ENCODE measurements at regions not wholly inside any gene's neighbourhood (a gene's known extent, or its start where the extent isn't known, plus 50 kb on each side); places are given as distances from the start of the nearest gene placed in this dataset.
A peak's percentile ranks its signal among the peaks of the same experiment; 100 is the strongest.
"Not testable (repeated sequence)": the region's sequence is repeated elsewhere in the genome, so short reads cannot be mapped to it uniquely, and the experiment has no call there.

- DNase-seq (ENCODE audit: low read depth in 4 of 4, low spot score in 3 of 4), result not testable (repeated sequence)
Observed at GRCh38 chr3:195999176-195999575, 82.7 kb downstream of the TFRC start.

- not testable (repeated sequence) for DNase-seq (ENCODE audit: low read depth in 4 of 4, low spot score in 3 of 4)
Observed at GRCh38 chr3:195996314-195996713, 85.6 kb downstream of the TFRC start.

DNA sequence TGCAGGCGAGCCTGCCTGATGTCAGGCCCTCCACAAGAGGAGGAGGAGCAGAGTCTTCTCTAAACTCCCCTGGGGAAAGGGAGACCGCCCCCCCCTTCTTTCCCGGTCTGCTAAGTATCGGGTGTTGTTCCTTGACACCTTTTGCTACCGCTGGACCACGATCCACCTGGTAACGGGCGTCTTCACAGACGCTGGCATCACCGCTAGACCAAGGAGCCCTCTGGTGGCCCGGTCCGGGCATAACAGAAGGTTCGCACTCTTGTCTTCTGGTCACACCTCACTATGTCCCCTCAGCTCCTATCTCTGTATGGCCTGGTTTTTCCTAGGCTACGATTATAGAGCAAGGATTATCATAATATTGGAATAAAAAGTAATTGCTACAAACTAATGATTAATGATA lies 86.0 kb upstream of the TNK2 start:
- DNase-seq (ENCODE audit: low read depth in 4 of 4, low spot score in 3 of 4), result not testable (repeated sequence)

GRCh38 chr3:195993671-195994070 lies 85.3 kb upstream of the TNK2 start:
- not testable (repeated sequence) for DNase-seq (ENCODE audit: low read depth in 4 of 4, low spot score in 3 of 4)

- not testable (repeated sequence) for DNase-seq (ENCODE audit: low read depth in 4 of 4, low spot score in 3 of 4)
Observed at GRCh38 chr3:195992956-195993595, 84.7 kb upstream of the TNK2 start.

DNA sequence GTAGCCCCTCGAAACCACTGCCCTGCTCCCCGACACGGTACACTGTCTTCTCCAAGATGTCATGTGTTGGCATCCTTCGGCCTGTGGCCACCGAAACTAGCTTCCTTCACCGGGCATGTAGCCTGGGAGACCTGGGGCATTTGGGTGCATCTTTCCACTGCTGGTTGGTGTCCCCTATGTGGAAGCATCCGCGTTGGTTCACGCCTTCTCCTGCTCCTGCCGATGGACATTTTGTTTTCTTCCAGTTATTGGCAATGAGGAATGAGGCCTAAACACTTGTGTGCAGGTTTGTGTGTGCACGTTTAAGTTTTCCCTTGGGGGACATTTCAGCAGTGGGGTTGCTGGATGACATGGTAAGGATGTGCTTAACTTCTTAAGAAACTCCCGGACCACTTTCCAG lies 83.6 kb upstream of the TNK2 start:
- DNase-seq (ENCODE audit: low read depth in 4 of 4, low spot score in 3 of 4), result not testable (repeated sequence)

DNA sequence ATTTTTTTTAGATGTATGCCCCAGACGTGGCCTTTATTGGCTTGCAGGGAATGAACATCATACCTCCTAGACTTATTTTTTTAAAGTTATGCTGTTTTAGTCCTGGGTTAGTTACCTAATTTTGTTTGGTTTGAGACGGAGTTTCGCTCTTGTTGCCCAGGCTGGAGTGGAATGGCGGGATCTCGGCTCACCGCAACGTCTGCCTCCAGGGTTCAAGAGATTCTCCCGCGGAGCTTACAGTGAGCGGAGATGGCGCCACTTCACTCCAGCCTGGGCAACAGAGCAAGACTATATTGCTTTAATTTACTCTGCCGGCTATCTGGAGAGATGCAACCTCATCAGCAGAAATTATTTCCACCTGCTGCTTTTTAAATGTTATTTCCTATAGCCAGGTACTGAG lies 82.9 kb upstream of the TNK2 start:
- not testable (repeated sequence) for DNase-seq (ENCODE audit: low read depth in 4 of 4, low spot score in 3 of 4)

GRCh38 chr3:195990841-195991174 lies 82.5 kb upstream of the TNK2 start:
- DNase-seq (ENCODE audit: low read depth in 4 of 4, low spot score in 3 of 4), result not testable (repeated sequence)

DNA sequence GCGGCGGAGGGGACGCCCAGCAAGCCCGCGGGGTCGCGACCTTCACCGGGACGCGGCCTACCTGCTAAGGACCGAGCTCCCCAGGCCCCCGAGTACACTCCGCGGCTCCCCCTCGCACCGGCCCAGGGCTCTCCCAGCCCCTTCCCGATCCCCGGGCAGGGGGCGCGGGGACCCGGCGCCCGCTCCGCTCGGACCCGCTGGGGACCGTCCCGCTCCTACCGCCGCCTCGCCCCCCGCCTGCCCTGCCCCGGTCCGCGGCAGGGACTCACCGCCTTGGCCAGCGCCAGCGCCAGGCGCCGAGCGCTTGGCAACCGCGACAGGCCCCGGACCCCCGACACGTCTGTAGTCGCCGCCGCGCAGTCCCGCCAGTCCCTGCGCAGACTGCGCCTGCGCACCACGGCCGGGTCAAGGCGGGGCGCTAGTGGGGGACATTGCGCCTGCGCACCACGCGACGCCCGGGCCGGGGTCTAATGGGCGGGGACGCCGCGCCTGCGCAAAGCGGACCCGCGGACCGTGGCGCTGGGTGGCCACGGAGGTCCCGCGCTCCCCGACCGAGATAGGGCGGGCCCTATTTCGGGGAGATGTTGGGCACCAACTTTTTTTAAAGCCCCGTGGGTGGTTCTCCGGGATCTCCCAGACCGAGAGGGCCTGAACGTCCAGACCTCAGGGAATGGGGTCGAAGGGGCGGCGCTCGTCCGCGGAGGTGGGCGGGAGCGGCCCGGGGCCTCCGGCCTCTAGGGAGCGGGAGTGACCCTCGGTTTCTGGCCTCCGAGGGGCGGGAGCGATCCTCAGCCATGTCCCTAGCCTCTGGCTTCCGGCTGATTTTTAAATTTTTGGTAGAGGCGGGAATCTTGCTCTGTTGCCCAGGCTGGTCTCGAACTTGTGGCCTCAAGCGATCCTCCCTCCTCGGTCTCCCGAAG lies 81.8 kb upstream of the TNK2 start:
- DNase-seq (ENCODE audit: low read depth in 4 of 4, low spot score in 3 of 4), result peak; percentile 24 to 85 (median 73)

GRCh38 chr3:195989197-195989920 lies 81.0 kb upstream of the TNK2 start:
- DNase-seq (ENCODE audit: low read depth in 4 of 4, low spot score in 3 of 4), result not testable (repeated sequence)

GRCh38 chr3:195988764-195989163 lies 80.4 kb upstream of the TNK2 start:
- not testable (repeated sequence) for DNase-seq (ENCODE audit: low read depth in 4 of 4, low spot score in 3 of 4)

- not testable (repeated sequence) for DNase-seq (ENCODE audit: low read depth in 4 of 4, low spot score in 3 of 4)
Observed at GRCh38 chr3:195987001-195987400, 78.7 kb upstream of the TNK2 start.

GRCh38 chr3:195986576-195986975 lies 78.2 kb upstream of the TNK2 start:
- DNase-seq (ENCODE audit: low read depth in 4 of 4, low spot score in 3 of 4), result not testable (repeated sequence)

- DNase-seq (ENCODE audit: low read depth in 4 of 4, low spot score in 3 of 4), result not testable (repeated sequence)
Observed at GRCh38 chr3:195985348-195985920, 77.1 kb upstream of the TNK2 start.

DNA sequence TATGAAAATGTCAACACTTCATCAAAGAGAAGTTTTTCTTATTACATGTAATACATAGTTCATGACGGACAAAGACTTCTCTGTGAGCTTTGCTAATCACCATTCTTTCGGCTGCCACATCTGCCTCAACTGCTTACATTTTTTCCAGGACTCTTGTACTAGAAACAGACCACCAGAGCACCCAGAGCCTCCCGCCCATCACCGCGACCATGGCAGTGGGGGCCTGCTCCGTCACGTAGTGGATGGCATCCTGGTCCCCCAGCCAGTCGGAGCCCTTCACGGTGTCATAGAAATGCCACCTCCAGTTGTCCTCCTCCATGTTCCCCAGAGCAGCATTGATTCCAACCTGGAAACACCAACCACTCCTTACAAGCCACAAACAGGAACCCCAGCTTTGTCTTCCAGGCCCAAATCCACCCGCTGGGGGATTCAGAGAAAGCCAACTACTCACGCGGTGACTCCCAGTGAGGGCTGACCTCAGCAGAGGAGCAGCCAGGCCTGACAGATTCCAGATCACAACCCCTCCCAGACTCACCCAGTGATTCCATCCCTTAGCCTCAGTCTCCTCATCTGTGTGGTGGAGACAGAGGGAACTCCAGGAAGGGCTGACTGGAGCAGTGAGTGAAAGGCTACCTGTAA lies 76.2 kb upstream of the TNK2 start:
- not testable (repeated sequence) for DNase-seq (ENCODE audit: low read depth in 4 of 4, low spot score in 3 of 4)

DNA sequence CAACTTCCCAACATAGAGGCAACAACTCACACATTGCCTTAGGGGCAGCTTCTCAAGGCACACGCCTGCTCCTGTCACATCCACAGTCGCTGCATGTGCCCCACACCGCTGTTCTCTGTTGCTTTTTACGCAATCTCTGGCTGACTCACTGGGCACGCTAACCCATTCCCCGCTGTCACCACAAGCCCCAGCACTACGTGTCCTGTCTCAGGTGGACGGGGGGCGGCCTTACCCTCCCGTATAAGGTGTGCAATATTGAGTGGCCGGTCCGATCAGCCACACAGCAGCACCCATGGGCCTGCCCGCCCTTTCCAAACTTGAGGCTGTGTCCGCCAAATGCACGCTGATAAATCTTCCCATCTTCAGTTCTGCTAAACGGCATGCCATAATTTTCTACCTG lies 75.5 kb upstream of the TNK2 start:
- not testable (repeated sequence) for DNase-seq (ENCODE audit: low read depth in 4 of 4, low spot score in 3 of 4)

- not testable (repeated sequence) for DNase-seq (ENCODE audit: low read depth in 4 of 4, low spot score in 3 of 4)
Observed at GRCh38 chr3:195982754-195983153, 74.4 kb upstream of the TNK2 start.

- DNase-seq (ENCODE audit: low read depth in 4 of 4, low spot score in 3 of 4), result not testable (repeated sequence)
Observed at GRCh38 chr3:195981778-195982177, 73.4 kb upstream of the TNK2 start.

GRCh38 chr3:195979877-195980276 lies 71.5 kb upstream of the TNK2 start:
- DNase-seq (ENCODE audit: low read depth in 4 of 4, low spot score in 3 of 4), result not testable (repeated sequence)

- DNase-seq (ENCODE audit: low read depth in 4 of 4, low spot score in 3 of 4), result not testable (repeated sequence)
Observed at GRCh38 chr3:195978585-195978984, 70.2 kb upstream of the TNK2 start.

Data from right renal pelvis (tissue), 4 donors.